ENCODE measurements at regions not wholly inside any gene's neighbourhood (a gene's known extent, or its start where the extent isn't known, plus 50 kb on each side); places are given as distances from the start of the nearest gene placed in this dataset.

DNA sequence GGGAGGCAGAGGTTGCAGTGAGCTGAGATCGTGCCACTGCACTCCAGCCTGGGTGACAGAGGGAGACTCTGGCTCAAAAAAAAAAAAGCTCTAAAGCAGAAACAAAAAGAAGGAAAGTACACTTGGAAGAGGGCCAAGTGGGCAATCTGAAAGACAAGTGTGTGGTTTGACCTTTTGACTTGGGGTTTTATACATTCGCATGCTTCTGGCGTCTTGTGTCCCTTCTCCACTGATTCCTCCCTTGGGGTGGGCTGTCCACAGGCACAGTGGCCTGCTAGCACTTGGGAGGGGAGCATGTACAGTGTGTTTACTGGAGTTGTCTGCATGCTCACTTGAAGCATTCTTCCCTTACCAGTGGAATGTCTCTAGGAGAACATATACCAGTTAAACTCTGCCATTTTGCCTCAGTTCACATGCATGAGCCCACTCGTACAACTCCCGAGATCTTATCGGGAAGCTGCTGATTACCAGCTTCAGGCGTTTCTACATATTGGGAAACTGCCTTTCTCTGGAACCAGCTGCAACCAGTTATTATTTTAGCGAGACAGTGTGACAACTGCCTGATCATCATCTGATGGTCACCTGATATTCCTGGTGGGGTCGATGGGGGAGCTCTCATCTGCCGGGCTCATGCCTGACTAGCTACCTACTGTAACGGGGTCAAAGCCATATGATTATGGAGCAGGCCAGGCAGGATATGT, 113.5 kb upstream of the ZNF678 start:
- no peak overlapping the region for H3K4me3 ChIP-seq
- no peaks in the 10 kb centered on the region for H3K9me3 ChIP-seq (ENCODE audit: low read depth)
- DNase-seq: no peak
- H2AFZ ChIP-seq: no peak overlapping the region
- no peaks in the 10 kb centered on the region for H3K4me1 ChIP-seq (ENCODE audit: insufficient read depth)
- no peak overlapping the region for H3K27ac ChIP-seq
- peaks cover 16% of the 10 kb centered on the region; the same call in 1 of the 2 replicates for H3K27me3 ChIP-seq (replicated peaks; ENCODE audit: insufficient read depth)
- no peaks in the 10 kb centered on the region for H3K36me3 ChIP-seq (ENCODE audit: low read depth)
- H3F3A ChIP-seq (ENCODE audit: insufficient read depth): no peaks in the 10 kb centered on the region
- no peak overlapping the region for H3K9ac ChIP-seq
- 68% methylated on average over 11 of the region's 11 CpGs for WGBS, 2 experiments (ENCODE audit: low coverage in 1 of 2, low lambda C conversion rate in 2 of 2, missing lambda C conversion rate in 2 of 2)
- H3K79me2 ChIP-seq (ENCODE audit: insufficient read depth): no peaks in the 10 kb centered on the region
- no peaks in the 10 kb centered on the region for H4K20me1 ChIP-seq (ENCODE audit: insufficient read depth)
- in situ Hi-C loops (cut with MboI): loop anchor here (10.0 to 25.0 kb wide), 4 partner anchors 213 to 815 kb away; no protein-coding TSS in a partner anchor
- no peaks in the 10 kb centered on the region for H3K9me2 ChIP-seq (ENCODE audit: insufficient read depth)
- no peak overlapping the region for H3K4me2 ChIP-seq (ENCODE audit: unreplicated experiment)
- TF ChIP-seq EZH2 (IDR thresholded peaks at IDR 0.05; ENCODE audit: insufficient read depth, poor library complexity, severe bottlenecking) (no peak), EZH2phosphoT487 (IDR thresholded peaks at IDR 0.05; ENCODE audit: insufficient read depth, low read depth) (no peak)

DNA sequence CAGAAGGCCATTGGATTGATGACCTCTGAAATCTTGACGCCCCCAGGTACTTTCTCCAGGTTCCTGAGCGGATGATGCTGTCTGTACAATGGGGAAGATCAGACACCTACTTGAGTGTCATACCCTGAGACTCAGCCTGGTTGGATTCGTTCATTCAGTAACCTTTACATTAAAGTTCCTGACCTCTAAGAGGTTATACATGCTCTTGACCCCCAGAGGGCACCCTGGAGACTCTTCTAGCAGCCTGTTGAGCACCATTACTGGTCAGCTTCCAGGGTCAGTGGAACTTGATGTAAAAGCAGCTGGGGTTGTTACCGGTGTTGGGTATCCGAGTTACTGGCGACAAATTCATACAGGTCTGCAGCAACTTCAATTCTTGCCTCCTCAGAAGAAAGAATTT, 114.3 kb upstream of the ZNF678 start:
- peak; percentile 65 for DNase-seq
- in situ Hi-C loops (cut with MboI): loop anchor here (10.0 to 25.0 kb wide), 4 partner anchors 212 to 814 kb away; no protein-coding TSS in a partner anchor
- no peaks in the 10 kb centered on the region for H3K9me2 ChIP-seq (ENCODE audit: insufficient read depth)

DNA sequence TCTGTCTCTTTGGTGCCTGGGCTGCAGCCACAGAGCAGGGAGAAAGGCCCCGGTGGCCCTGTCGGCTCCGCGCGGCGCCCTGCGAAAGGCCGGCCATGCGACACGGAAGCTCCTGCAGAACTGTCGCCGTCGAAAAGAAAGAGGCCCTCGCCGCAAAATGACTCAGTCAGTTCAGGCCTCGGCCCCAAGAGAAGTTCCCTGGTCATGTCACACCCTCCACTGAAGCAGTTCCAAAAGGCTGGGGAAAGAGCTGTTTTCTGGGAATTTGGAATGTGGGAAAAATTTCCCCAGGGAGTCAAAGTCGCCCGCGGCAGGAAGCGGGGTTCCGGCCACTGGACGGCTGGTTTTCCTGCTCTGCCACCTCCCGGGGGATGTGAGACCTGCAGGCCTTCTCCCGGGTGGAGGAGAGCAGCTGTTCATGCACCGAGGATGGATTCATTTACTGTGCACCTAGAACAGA, 115.8 kb upstream of the ZNF678 start:
- Histone ChIP-seq H3K79me2 (ENCODE audit: insufficient read depth) (no peaks in the 10 kb centered on the region), H3K9me2 (ENCODE audit: insufficient read depth) (no peaks in the 10 kb centered on the region), H3F3A (ENCODE audit: insufficient read depth) (no peaks in the 10 kb centered on the region), H2AFZ (no peak overlapping the region), H3K4me2 (ENCODE audit: unreplicated experiment) (no peak overlapping the region), H3K9me3 (ENCODE audit: low read depth) (no peaks in the 10 kb centered on the region), H4K20me1 (ENCODE audit: insufficient read depth) (no peaks in the 10 kb centered on the region), H3K27ac (no peak overlapping the region), H3K9ac (no peak overlapping the region), H3K4me1 (ENCODE audit: insufficient read depth) (no peaks in the 10 kb centered on the region), H3K4me3 (no peak overlapping the region), H3K36me3 (ENCODE audit: low read depth) (no peaks in the 10 kb centered on the region), H3K27me3 (replicated peaks; ENCODE audit: insufficient read depth) (no peaks in the 10 kb centered on the region)
- TF ChIP-seq EZH2phosphoT487 (IDR thresholded peaks at IDR 0.05; ENCODE audit: insufficient read depth, low read depth): no peak
- TF ChIP-seq EZH2 (IDR thresholded peaks at IDR 0.05; ENCODE audit: insufficient read depth, poor library complexity, severe bottlenecking): no peak
- DNase-seq: peak; percentile 30
- WGBS, 2 experiments (ENCODE audit: low coverage in 1 of 2, low lambda C conversion rate in 2 of 2, missing lambda C conversion rate in 2 of 2): 68 to 78% methylated on average over 20 to 25 of the region's 25 CpGs
- in situ Hi-C loops (cut with MboI): loop anchor here (10.0 to 25.0 kb wide), 4 partner anchors 210 to 813 kb away; no protein-coding TSS in a partner anchor

More for the DNA sequence above, 114.3 kb upstream of the ZNF678 start:
- H2AFZ ChIP-seq: no peak overlapping the region
- no peaks in the 10 kb centered on the region for H3K9me3 ChIP-seq (ENCODE audit: low read depth)
- WGBS, 2 experiments (ENCODE audit: low coverage in 1 of 2, low lambda C conversion rate in 2 of 2, missing lambda C conversion rate in 2 of 2): 16 to 21% methylated on average over 6 of the region's 6 CpGs
- H3K4me2 ChIP-seq (ENCODE audit: unreplicated experiment): no peak overlapping the region
- H3K27me3 ChIP-seq (replicated peaks; ENCODE audit: insufficient read depth): peaks cover 8% of the 10 kb centered on the region; the same call in 1 of the 2 replicates
- no peaks in the 10 kb centered on the region for H3K79me2 ChIP-seq (ENCODE audit: insufficient read depth)
- no peak overlapping the region for H3K27ac ChIP-seq
- no peaks in the 10 kb centered on the region for H3F3A ChIP-seq (ENCODE audit: insufficient read depth)
- H3K9ac ChIP-seq: no peak overlapping the region
- no peak overlapping the region for H3K4me3 ChIP-seq
- no peaks in the 10 kb centered on the region for H3K4me1 ChIP-seq (ENCODE audit: insufficient read depth)
- H3K36me3 ChIP-seq (ENCODE audit: low read depth): no peaks in the 10 kb centered on the region
- no peaks in the 10 kb centered on the region for H4K20me1 ChIP-seq (ENCODE audit: insufficient read depth)
- TF ChIP-seq EZH2phosphoT487 (IDR thresholded peaks at IDR 0.05; ENCODE audit: insufficient read depth, low read depth): no peak
- TF ChIP-seq EZH2 (IDR thresholded peaks at IDR 0.05; ENCODE audit: insufficient read depth, poor library complexity, severe bottlenecking): no peak

DNA sequence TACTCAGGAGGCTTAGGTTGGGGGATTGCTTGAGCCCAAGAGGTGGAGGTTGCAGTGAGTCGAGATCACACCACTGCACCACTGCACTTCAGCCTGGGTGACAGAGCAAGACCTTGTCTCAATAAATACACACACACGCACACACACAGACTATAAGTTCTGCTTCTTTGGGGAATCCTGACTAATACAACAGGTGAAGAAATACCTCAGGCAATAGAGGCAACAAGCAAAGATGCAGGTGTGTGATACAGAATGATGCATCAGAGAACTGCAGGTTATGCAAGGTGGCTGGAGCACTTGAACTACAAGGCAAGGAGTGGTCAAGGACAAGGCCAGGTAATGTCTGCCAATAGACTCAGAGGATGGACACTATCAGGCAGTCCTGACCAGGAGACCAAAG, 117.6 kb upstream of the ZNF678 start:
- TF ChIP-seq EZH2 (IDR thresholded peaks at IDR 0.05; ENCODE audit: insufficient read depth, poor library complexity, severe bottlenecking) (no peak), EZH2phosphoT487 (IDR thresholded peaks at IDR 0.05; ENCODE audit: insufficient read depth, low read depth) (no peak)
- Histone ChIP-seq H2AFZ (no peak overlapping the region), H4K20me1 (ENCODE audit: insufficient read depth) (no peaks in the 10 kb centered on the region), H3K36me3 (ENCODE audit: low read depth) (no peaks in the 10 kb centered on the region), H3K4me3 (no peak overlapping the region), H3K4me2 (ENCODE audit: unreplicated experiment) (no peak overlapping the region), H3K9ac (no peak overlapping the region), H3F3A (ENCODE audit: insufficient read depth) (no peaks in the 10 kb centered on the region), H3K4me1 (ENCODE audit: insufficient read depth) (no peaks in the 10 kb centered on the region), H3K9me3 (ENCODE audit: low read depth) (no peaks in the 10 kb centered on the region), H3K9me2 (ENCODE audit: insufficient read depth) (no peaks in the 10 kb centered on the region), H3K27me3 (replicated peaks; ENCODE audit: insufficient read depth) (no peaks in the 10 kb centered on the region), H3K27ac (no peak overlapping the region), H3K79me2 (ENCODE audit: insufficient read depth) (no peaks in the 10 kb centered on the region)
- in situ Hi-C loops (cut with MboI): loop anchor here (10.0 to 25.0 kb wide), 4 partner anchors 208 to 811 kb away; no protein-coding TSS in a partner anchor
- DNase-seq: no peak
- 73 to 74% methylated on average over 2 of the region's 2 CpGs for WGBS, 2 experiments (ENCODE audit: low coverage in 1 of 2, low lambda C conversion rate in 2 of 2, missing lambda C conversion rate in 2 of 2)
